Fibroblast of villous mesenchyme (primary cell): ENCODE measurements at regions not wholly inside any gene's neighbourhood (a gene's known extent, or its start where the extent isn't known, plus 50 kb on each side); places are given as distances from the start of the nearest gene placed in this dataset.

Source experiments
- DNase-seq: peaks from one replicate; pipeline ENCODE4 v3.0.0-alpha.2; 2010; ENCODE audit warnings: low read depth
- H3K4me3 ChIP-seq: 2 replicates; pipeline ENCODE4 v1.5.1; 2011; ENCODE audit warnings: low read depth, mild to moderate bottlenecking, low read length
- CTCF ChIP-seq: IDR thresholded peaks from 2 replicates; pipeline ENCODE4 v1.5.1; 2012; ENCODE audit warnings: low read depth, mild to moderate bottlenecking, low read length; ENCODE audit not compliant: insufficient read depth

- no peak overlapping the region for H3K4me3 ChIP-seq
- DNase-seq, result no peak
- TF ChIP-seq CTCF, result no peak
These were observed 234.9 kb upstream of the ARHGAP20 start for GRCh38 chr11:110947096-110947495.

DNA sequence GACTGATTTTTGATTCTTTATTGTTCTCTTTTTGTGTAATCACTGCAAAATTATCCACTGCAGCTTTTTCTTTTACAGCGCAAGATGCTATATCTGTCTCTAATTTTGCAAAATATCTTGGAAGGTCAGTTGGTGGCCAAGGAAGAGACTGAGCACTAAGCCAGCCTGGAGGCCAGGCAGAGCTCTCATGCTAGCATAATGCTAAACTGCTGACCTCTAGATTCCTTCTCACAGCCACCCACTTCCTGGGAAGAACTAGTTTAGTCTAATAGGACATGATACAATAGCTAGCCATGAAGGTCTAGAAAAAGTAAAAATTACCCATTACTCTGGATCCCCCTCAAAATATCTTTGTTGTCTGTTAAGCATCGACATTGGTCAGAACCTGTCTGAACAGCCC, 227.2 kb upstream of the ARHGAP20 start:
- no peak for TF ChIP-seq CTCF
- H3K4me3 ChIP-seq, result no peak overlapping the region
- DNase-seq, result peak; percentile 14

DNA sequence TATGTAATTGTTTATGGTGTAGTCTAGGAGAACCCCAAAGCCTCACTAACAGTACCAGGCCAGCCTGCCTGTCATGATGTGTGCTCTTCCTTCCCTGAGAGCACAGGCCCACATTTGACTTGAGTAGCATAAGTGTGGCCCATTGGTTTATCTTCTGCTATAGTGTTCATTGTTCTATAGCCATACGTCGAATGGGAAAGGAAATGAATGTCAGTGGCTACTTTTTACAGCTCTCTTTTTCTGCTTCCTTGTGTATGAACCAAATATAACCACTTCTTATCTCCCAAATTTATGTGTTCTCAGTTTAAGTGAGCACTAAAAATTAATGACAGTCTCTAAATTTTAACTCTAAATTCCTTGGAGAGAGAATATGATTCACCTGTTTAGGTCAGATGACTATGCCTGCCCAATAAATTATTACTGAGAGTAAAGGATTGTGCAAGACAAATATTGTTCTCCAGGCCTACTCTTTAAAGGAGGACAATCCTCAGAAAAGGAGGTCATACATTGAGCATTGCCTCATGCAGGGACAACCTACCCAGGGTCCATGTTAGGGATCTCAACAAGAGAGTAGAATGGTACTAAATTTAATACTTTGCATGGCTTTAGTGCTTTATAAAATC, 222.9 kb upstream of the ARHGAP20 start:
- no peak overlapping the region for H3K4me3 ChIP-seq
- TF ChIP-seq CTCF, result no peak
- peak; percentile 29 for DNase-seq

DNA sequence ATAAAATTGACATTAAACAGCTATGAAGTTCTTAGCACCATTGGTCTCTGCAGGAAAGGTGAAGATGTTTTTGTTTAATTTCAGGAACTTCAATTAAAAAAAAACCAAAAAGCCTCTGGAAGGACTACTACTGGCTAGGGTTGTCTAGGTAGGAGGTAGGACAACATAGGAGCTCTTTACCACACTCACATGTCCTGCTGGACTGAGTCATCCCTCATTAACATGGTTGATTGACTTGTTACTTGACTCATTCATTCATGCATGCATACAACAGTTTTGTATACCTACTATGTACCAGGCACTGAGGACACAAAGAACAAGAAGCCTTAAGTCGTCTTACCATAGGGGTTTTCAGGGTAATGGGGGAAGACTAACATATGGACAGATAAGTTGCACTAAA, 216.9 kb upstream of the ARHGAP20 start:
- TF ChIP-seq CTCF, result no peak
- no peak for DNase-seq
- H3K4me3 ChIP-seq, result no peak overlapping the region

- no peak overlapping the region for H3K4me3 ChIP-seq
- no peak for DNase-seq
- TF ChIP-seq CTCF, result no peak
These were observed 216.2 kb upstream of the ARHGAP20 start for GRCh38 chr11:110928391-110928790.

- H3K4me3 ChIP-seq, result no peak overlapping the region
- TF ChIP-seq CTCF, result no peak
- DNase-seq, result peak; percentile 56
These were observed 209.7 kb upstream of the ARHGAP20 start for GRCh38 chr11:110921742-110922521.
